Bronchial epithelial cell (primary cell): ENCODE measurements at regions not wholly inside any gene's neighbourhood (a gene's known extent, or its start where the extent isn't known, plus 50 kb on each side); places are given as distances from the start of the nearest gene placed in this dataset.

Source experiments
- DNase-seq: peaks from one replicate; pipeline ENCODE4 v3.0.0-alpha.2; 2010; ENCODE audit warnings: low read depth
- FAIRE-seq: peaks from 2 replicates; lab custom pipeline; 2011; peaks lifted over from hg19 to GRCh38; lab: Jason Lieb, UNC
- H3K27me3 ChIP-seq: 2 replicates; pipeline ENCODE4 v1.5.1; 2011; ENCODE audit warnings: low read length; ENCODE audit not compliant: control insufficient read depth, insufficient read depth
- H3K36me3 ChIP-seq: 2 replicates; pipeline ENCODE4 v1.5.1; 2011; ENCODE audit warnings: low read length; ENCODE audit not compliant: control insufficient read depth, insufficient read depth
- H3K4me3 ChIP-seq: 2 replicates; pipeline ENCODE4 v1.5.1; 2011; ENCODE audit warnings: mild to moderate bottlenecking, low read depth, low read length, control low read depth
- TF ChIP-seq, protein P1 (sequence below): IDR thresholded peaks from 2 replicates; pipeline ENCODE4 v1.5.1; 2011; ENCODE audit warnings: mild to moderate bottlenecking, moderate library complexity, low read length, control low read depth, inconsistent platforms; ENCODE audit not compliant: insufficient read depth, severe bottlenecking

DNA sequence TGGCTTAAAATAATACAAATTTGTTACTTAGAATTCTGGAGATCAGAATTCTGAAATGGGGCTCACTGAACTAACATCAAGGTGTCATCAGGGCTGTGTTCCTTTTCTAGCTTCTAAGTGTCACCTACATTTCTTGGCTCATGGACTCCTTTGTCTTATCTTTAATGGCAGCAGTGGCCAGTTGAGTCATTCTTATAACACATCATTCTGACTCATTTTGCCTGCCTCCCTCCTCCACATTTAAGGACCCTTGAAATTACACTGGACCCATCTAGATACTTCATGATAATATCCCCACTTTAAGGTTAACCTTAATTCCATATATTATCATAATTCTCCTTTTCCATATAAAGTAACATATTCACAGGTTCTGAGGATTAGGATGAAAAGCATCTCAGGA is 215.9 kb downstream of the GUCY2F start:
- no peaks in the 10 kb centered on the region for H3K36me3 ChIP-seq
- FAIRE-seq (no peak), DNase-seq (no peak)
- H3K4me3 ChIP-seq: no peak overlapping the region
- TF ChIP-seq, protein P1, sequence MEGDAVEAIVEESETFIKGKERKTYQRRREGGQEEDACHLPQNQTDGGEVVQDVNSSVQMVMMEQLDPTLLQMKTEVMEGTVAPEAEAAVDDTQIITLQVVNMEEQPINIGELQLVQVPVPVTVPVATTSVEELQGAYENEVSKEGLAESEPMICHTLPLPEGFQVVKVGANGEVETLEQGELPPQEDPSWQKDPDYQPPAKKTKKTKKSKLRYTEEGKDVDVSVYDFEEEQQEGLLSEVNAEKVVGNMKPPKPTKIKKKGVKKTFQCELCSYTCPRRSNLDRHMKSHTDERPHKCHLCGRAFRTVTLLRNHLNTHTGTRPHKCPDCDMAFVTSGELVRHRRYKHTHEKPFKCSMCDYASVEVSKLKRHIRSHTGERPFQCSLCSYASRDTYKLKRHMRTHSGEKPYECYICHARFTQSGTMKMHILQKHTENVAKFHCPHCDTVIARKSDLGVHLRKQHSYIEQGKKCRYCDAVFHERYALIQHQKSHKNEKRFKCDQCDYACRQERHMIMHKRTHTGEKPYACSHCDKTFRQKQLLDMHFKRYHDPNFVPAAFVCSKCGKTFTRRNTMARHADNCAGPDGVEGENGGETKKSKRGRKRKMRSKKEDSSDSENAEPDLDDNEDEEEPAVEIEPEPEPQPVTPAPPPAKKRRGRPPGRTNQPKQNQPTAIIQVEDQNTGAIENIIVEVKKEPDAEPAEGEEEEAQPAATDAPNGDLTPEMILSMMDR: no peak
- no peaks in the 10 kb centered on the region for H3K27me3 ChIP-seq

DNA sequence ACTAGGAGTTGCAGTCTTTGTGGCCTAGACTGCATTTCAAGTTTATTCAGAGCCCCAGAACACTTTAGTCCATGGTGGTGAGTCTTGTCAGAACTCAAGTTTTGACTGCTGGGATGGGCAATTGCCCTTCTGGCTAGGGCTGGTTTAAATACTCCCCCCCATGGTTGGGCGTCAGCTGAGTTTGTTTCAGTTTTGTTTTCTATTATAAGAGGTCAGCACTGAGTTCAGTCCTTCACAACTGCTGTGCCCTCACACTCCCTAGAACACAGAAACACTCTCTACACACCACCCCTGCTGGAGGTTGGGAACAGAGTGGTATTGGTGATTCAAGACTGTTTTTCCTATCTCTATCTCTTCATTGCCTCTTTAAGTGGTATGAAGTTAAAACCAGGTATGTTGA is 217.0 kb downstream of the GUCY2F start:
- TF ChIP-seq, protein P1: no peak
- Histone ChIP-seq H3K27me3 (no peaks in the 10 kb centered on the region), H3K4me3 (no peak overlapping the region), H3K36me3 (no peaks in the 10 kb centered on the region)
- FAIRE-seq (no peak), DNase-seq (no peak)

DNA sequence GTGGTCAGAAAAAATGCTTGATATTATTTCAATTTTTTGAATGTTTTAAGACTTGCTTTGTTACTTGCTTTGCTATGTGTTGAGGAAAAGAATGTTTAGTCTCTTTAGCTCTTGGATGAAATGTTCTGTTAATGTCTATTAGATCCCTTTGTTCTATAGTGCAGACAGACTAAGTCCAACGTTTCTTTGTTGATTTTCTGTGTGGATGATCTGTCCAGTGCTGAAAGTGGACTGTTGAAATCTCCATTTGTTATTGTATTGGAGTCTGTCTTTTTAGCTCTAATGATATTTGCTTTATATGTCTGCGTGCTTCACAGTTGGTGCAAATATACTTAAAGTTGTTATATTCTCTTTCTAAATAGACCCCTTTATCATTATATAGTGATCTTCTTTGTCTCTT is 220.6 kb downstream of the GUCY2F start:
- FAIRE-seq (no peak), DNase-seq (no peak)
- no peaks in the 10 kb centered on the region for H3K36me3 ChIP-seq
- H3K4me3 ChIP-seq: no peak overlapping the region
- H3K27me3 ChIP-seq: no peaks in the 10 kb centered on the region
- TF ChIP-seq, protein P1: no peak

DNA sequence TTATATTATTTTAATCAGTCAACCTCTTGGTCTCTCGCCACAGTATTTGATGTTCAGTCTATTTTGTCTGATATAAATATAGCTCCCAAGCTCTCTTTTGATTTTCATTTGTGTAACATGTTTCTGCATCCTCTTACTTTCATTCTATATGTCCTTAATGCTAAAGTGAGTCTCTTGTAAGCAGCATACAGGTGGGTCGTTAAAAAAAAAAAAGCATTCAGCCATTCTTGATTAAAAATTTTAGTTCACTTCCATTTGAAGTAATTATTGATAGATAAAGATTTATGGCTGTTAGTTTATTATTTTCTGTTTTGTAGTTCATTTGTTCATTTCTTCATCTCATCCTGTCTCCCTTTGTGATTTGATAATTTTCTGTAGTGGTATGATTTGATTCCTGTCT is 229.1 kb downstream of the GUCY2F start:
- no peak for FAIRE-seq
- Histone ChIP-seq H3K4me3 (no peak overlapping the region), H3K36me3 (no peaks in the 10 kb centered on the region), H3K27me3 (no peaks in the 10 kb centered on the region)
- no peak for DNase-seq
- TF ChIP-seq, protein P1: no peak

DNA sequence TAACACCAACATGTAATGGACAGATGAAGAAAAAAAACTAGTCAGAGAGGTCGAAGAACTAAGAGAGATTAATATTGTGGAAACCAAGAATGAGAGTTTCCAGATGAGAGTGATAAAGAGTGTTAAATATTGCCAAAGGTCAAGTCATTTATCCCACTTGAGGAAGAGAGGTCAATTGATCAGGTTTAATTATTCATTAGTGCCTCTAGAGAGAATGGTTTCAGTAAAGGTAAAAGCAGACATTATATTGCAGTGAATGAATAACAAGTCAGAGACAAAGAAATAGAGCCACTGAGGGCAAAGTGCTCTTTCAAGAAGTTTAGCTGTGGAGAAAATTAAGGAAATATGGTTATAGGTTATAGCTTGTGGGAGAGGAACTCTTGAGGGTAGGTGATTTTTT is 263.1 kb downstream of the GUCY2F start:
- Histone ChIP-seq H3K27me3 (no peaks in the 10 kb centered on the region), H3K4me3 (no peak overlapping the region), H3K36me3 (no peaks in the 10 kb centered on the region)
- DNase-seq (no peak), FAIRE-seq (no peak)
- TF ChIP-seq, protein P1: no peak

DNA sequence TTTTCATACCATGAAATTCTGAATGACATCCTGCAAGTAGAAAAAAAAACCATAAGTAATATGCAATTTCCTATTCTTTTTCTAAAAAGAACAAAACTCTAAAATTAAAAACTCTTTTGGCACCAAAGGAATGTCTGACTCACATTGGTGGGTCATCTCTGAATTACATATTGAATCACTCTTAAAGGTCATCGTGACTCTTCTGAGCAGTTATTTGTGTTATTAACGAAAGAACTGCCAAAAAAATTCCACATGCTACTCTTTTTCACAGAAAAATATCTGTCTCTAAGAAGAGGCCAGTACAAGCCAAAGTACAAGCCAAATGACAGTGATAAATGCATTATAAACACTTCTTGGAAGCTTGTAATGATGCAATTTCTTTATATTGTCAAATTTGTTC is 282.2 kb downstream of the GUCY2F start:
- FAIRE-seq: no peak

More for the DNA sequence above, 282.2 kb downstream of the GUCY2F start:
- Histone ChIP-seq H3K27me3 (no peaks in the 10 kb centered on the region), H3K4me3 (no peak overlapping the region), H3K36me3 (no peaks in the 10 kb centered on the region)
- TF ChIP-seq, protein P1: no peak
- DNase-seq: peak; percentile 0
